Gastrocnemius medialis (tissue), 4 donors: ENCODE measurements at regions not wholly inside any gene's neighbourhood (a gene's known extent, or its start where the extent isn't known, plus 50 kb on each side); places are given as distances from the start of the nearest gene placed in this dataset.

ENCODE experiments used
- ATAC-seq, 2 donors: fragments of 150-250 bp; one replicate each; pipeline ENCODE4 v1.9.1; 2016
- DNase-seq, 2 donors: peaks; one replicate each; pipeline ENCODE4 v3.0.0-alpha.2; 2019
- H3K27ac ChIP-seq, 4 donors: fragments of 200-600 bp; sonication (generic); 1 replicate in 1 of 4; 2 replicates in 3 of 4; pipeline ENCODE4 v1.5.1; 2016 to 2018; ENCODE audit warnings: mild to moderate bottlenecking in 2 of 4, moderate library complexity in 1 of 4
- H3K27me3 ChIP-seq, 3 donors: fragments of 200-600 bp; sonication (generic) in 2 of 3; 1 replicate in 1 of 3; 2 replicates in 2 of 3; pipeline versions ENCODE4 v1.5.1 to v1.6.0; 2016 to 2019; ENCODE audit warnings: mild to moderate bottlenecking in 1 of 3, moderate library complexity in 1 of 3
- H3K36me3 ChIP-seq, 2 donors: fragments of 200-600 bp; sonication (generic) in 1 of 2; one replicate each; pipeline ENCODE4 v1.5.1; 2017 to 2018
- H3K4me1 ChIP-seq, 2 donors: fragments of 200-600 bp; sonication (generic) in 1 of 2; one replicate each; pipeline ENCODE4 v1.5.1; 2016 to 2017; ENCODE audit warnings: mild to moderate bottlenecking in 2 of 2
- H3K4me3 ChIP-seq, 4 donors: fragments of 200-600 bp; sonication (generic) in 3 of 4; 1 replicate in 1 of 4; 2 replicates in 3 of 4; pipeline ENCODE4 v1.5.1; 2016 to 2019; ENCODE audit warnings: mild to moderate bottlenecking in 2 of 4
- H3K9me3 ChIP-seq, 3 donors: fragments of 200-600 bp; sonication (generic) in 2 of 3; 1 replicate in 1 of 3; 2 replicates in 2 of 3; pipeline ENCODE4 v1.5.1; 2016 to 2019
- POLR2A ChIP-seq, 2 donors: fragments of 450-650 bp; IDR thresholded peaks; one replicate each; pipeline ENCODE4 v1.6.1; 2017; ENCODE audit warnings: antibody characterized with exemption in 2 of 2, mild to moderate bottlenecking in 2 of 2, moderate library complexity in 2 of 2
- in situ Hi-C, 4 donors: fragments of 200-750 bp; cut with MboI; loops; one replicate each; pipeline versions ENCODE4 v1.15.0 to v1.8.0; 2017; ENCODE audit warnings: low sequenced_read_pairs in 4 of 4
- intact Hi-C: fragments of 100-400 bp; cut with DNase I; formaldehyde crosslinking; loops from one replicate; pipeline ENCODE4 v1.15.1; 2023; ENCODE audit warnings: low total_unique reads
- TF ChIP-seq, protein P1 (sequence below), 5 experiments: fragments of 450-650 bp in 3 of 5; fragments of 200-600 bp in 2 of 5; sonication (generic) in 2 of 5; IDR thresholded peaks in 4 of 5; conservative IDR thresholded peaks in 1 of 5; 1 replicate in 4 of 5; 2 replicates in 1 of 5; pipeline ENCODE4 v1.5.1; 2016 to 2019; ENCODE audit warnings: antibody characterized with exemption in 5 of 5, mild to moderate bottlenecking in 3 of 5, moderate library complexity in 3 of 5

- Histone ChIP-seq H3K36me3 (no peaks in the 10 kb centered on the region), H3K27me3 (no peaks in the 10 kb centered on the region), H3K27ac (no peak overlapping the region), H3K4me3 (no peak overlapping the region), H3K4me1 (no peaks in the 10 kb centered on the region), H3K9me3 (no peaks in the 10 kb centered on the region)
- ATAC-seq (no peak), DNase-seq (no peak)
- in situ Hi-C loops (no loop called here), intact Hi-C loops (no loop called here)
- TF ChIP-seq, protein P1, sequence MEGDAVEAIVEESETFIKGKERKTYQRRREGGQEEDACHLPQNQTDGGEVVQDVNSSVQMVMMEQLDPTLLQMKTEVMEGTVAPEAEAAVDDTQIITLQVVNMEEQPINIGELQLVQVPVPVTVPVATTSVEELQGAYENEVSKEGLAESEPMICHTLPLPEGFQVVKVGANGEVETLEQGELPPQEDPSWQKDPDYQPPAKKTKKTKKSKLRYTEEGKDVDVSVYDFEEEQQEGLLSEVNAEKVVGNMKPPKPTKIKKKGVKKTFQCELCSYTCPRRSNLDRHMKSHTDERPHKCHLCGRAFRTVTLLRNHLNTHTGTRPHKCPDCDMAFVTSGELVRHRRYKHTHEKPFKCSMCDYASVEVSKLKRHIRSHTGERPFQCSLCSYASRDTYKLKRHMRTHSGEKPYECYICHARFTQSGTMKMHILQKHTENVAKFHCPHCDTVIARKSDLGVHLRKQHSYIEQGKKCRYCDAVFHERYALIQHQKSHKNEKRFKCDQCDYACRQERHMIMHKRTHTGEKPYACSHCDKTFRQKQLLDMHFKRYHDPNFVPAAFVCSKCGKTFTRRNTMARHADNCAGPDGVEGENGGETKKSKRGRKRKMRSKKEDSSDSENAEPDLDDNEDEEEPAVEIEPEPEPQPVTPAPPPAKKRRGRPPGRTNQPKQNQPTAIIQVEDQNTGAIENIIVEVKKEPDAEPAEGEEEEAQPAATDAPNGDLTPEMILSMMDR (IDR thresholded peaks at IDR 0.05 in 4 of 5, conservative IDR thresholded peaks at IDR 0.05 in 1 of 5) = no peak
- TF ChIP-seq POLR2A (IDR thresholded peaks at IDR 0.05) = no peak
Observed at GRCh38 chr4:28351826-28352225, 1491.2 kb downstream of the STIM2 start.

GRCh38 chr4:28354880-28355656 is 1494.4 kb downstream of the STIM2 start:
- no peak overlapping the region for H3K4me3 ChIP-seq
- intact Hi-C loops (no loop called here), in situ Hi-C loops (no loop called here)
- H3K4me1 ChIP-seq = no peaks in the 10 kb centered on the region
- TF ChIP-seq, protein P1 (IDR thresholded peaks at IDR 0.05 in 4 of 5, conservative IDR thresholded peaks at IDR 0.05 in 1 of 5) = no peak
- TF ChIP-seq POLR2A (IDR thresholded peaks at IDR 0.05) = no peak
- no peak for ATAC-seq
- no peaks in the 10 kb centered on the region for H3K9me3 ChIP-seq
- no peak for DNase-seq
- H3K36me3 ChIP-seq = no peaks in the 10 kb centered on the region
- no peaks in the 10 kb centered on the region for H3K27me3 ChIP-seq
- H3K27ac ChIP-seq = no peak overlapping the region

GRCh38 chr4:28357990-28358389 is 1497.3 kb downstream of the STIM2 start:
- H3K9me3 ChIP-seq = no peaks in the 10 kb centered on the region
- H3K27me3 ChIP-seq = no peaks in the 10 kb centered on the region
- intact Hi-C loops (no loop called here), in situ Hi-C loops (no loop called here)
- H3K27ac ChIP-seq = no peak overlapping the region
- H3K36me3 ChIP-seq = no peaks in the 10 kb centered on the region
- no peak for ATAC-seq
- no peak overlapping the region for H3K4me3 ChIP-seq
- DNase-seq = no peak
- TF ChIP-seq POLR2A (IDR thresholded peaks at IDR 0.05) = no peak
- TF ChIP-seq, protein P1 (IDR thresholded peaks at IDR 0.05 in 4 of 5, conservative IDR thresholded peaks at IDR 0.05 in 1 of 5) = no peak
- no peaks in the 10 kb centered on the region for H3K4me1 ChIP-seq

GRCh38 chr4:28358606-28359005 is 1498.0 kb downstream of the STIM2 start:
- no peaks in the 10 kb centered on the region for H3K4me1 ChIP-seq
- H3K27me3 ChIP-seq = no peaks in the 10 kb centered on the region
- H3K27ac ChIP-seq = no peak overlapping the region
- in situ Hi-C loops = no loop called here
- no peak for DNase-seq
- intact Hi-C loops = no loop called here
- H3K9me3 ChIP-seq = no peaks in the 10 kb centered on the region
- ATAC-seq = no peak
- H3K36me3 ChIP-seq = no peaks in the 10 kb centered on the region
- TF ChIP-seq POLR2A (IDR thresholded peaks at IDR 0.05) = no peak
- TF ChIP-seq, protein P1 (IDR thresholded peaks at IDR 0.05 in 4 of 5, conservative IDR thresholded peaks at IDR 0.05 in 1 of 5) = no peak
- H3K4me3 ChIP-seq = no peak overlapping the region

- H3K4me1 ChIP-seq = no peaks in the 10 kb centered on the region
- in situ Hi-C loops (no loop called here), intact Hi-C loops (no loop called here)
- no peak overlapping the region for H3K27ac ChIP-seq
- no peak overlapping the region for H3K4me3 ChIP-seq
- DNase-seq (no peak), ATAC-seq (no peak)
- no peaks in the 10 kb centered on the region for H3K36me3 ChIP-seq
- no peak for TF ChIP-seq POLR2A (IDR thresholded peaks at IDR 0.05)
- TF ChIP-seq, protein P1 (IDR thresholded peaks at IDR 0.05 in 4 of 5, conservative IDR thresholded peaks at IDR 0.05 in 1 of 5) = no peak
- no peaks in the 10 kb centered on the region for H3K27me3 ChIP-seq
- H3K9me3 ChIP-seq = no peaks in the 10 kb centered on the region
Observed at GRCh38 chr4:28360681-28361080, 1500.0 kb downstream of the STIM2 start.
